ENCODE measurements at regions not wholly inside any gene's neighbourhood (a gene's known extent, or its start where the extent isn't known, plus 50 kb on each side); places are given as distances from the start of the nearest gene placed in this dataset.

GRCh38 chr9:96087669-96088299 lies 212.3 kb downstream of the ERCC6L2 start:
- DNase-seq (ENCODE audit: low read depth in 6 of 9, low spot score in 9 of 9) = no peak
- 56% methylated on average over 10 of the region's 10 CpGs for WGBS
- Histone ChIP-seq H3K27ac (ENCODE audit: low read depth in 1 of 2, low read length in 1 of 2) (no peak overlapping the region), H3K4me1 (ENCODE audit: control insufficient read depth in 2 of 2, insufficient read depth in 2 of 2, low read length in 2 of 2) (no peaks in the 10 kb centered on the region), H3K36me3 (ENCODE audit: control insufficient read depth in 2 of 2, insufficient read depth in 2 of 2, low read length in 1 of 2) (no peaks in the 10 kb centered on the region), H3K4me3 (ENCODE audit: low read length in 2 of 2) (no peak overlapping the region), H3K9me3 (ENCODE audit: control insufficient read depth in 2 of 2, insufficient read depth in 1 of 2, low read length in 1 of 2) (no peaks in the 10 kb centered on the region), H3K27me3 (ENCODE audit: control insufficient read depth in 2 of 2, insufficient read depth in 1 of 2, low read length in 1 of 2) (peaks cover 2 to 20% of the 10 kb centered on the region in 2 donors)

GRCh38 chr9:96086936-96087571 lies 211.6 kb downstream of the ERCC6L2 start:
- Histone ChIP-seq H3K4me1 (ENCODE audit: control insufficient read depth in 2 of 2, insufficient read depth in 2 of 2, low read length in 2 of 2) (no peaks in the 10 kb centered on the region), H3K36me3 (ENCODE audit: control insufficient read depth in 2 of 2, insufficient read depth in 2 of 2, low read length in 1 of 2) (no peaks in the 10 kb centered on the region), H3K27ac (ENCODE audit: low read depth in 1 of 2, low read length in 1 of 2) (no peak overlapping the region), H3K9me3 (ENCODE audit: control insufficient read depth in 2 of 2, insufficient read depth in 1 of 2, low read length in 1 of 2) (no peaks in the 10 kb centered on the region), H3K4me3 (ENCODE audit: low read length in 2 of 2) (no peak overlapping the region), H3K27me3 (ENCODE audit: control insufficient read depth in 2 of 2, insufficient read depth in 1 of 2, low read length in 1 of 2) (peaks cover 2 to 20% of the 10 kb centered on the region in 2 donors)
- DNase-seq (ENCODE audit: low read depth in 6 of 9, low spot score in 9 of 9) = no peak
- 80% methylated on average over 16 of the region's 16 CpGs for WGBS

GRCh38 chr9:96085491-96086143 lies 210.1 kb downstream of the ERCC6L2 start:
- DNase-seq (ENCODE audit: low read depth in 6 of 9, low spot score in 9 of 9) = no peak
- H3K4me3 ChIP-seq (ENCODE audit: low read length in 2 of 2) = no peak overlapping the region
- no peaks in the 10 kb centered on the region for H3K4me1 ChIP-seq (ENCODE audit: control insufficient read depth in 2 of 2, insufficient read depth in 2 of 2, low read length in 2 of 2)
- WGBS = 94% methylated on average over 17 of the region's 17 CpGs
- H3K9me3 ChIP-seq (ENCODE audit: control insufficient read depth in 2 of 2, insufficient read depth in 1 of 2, low read length in 1 of 2) = no peaks in the 10 kb centered on the region
- no peaks in the 10 kb centered on the region for H3K36me3 ChIP-seq (ENCODE audit: control insufficient read depth in 2 of 2, insufficient read depth in 2 of 2, low read length in 1 of 2)
- H3K27me3 ChIP-seq (ENCODE audit: control insufficient read depth in 2 of 2, insufficient read depth in 1 of 2, low read length in 1 of 2) = peaks cover 2 to 20% of the 10 kb centered on the region in 2 donors
- no peak overlapping the region for H3K27ac ChIP-seq (ENCODE audit: low read depth in 1 of 2, low read length in 1 of 2)

DNA sequence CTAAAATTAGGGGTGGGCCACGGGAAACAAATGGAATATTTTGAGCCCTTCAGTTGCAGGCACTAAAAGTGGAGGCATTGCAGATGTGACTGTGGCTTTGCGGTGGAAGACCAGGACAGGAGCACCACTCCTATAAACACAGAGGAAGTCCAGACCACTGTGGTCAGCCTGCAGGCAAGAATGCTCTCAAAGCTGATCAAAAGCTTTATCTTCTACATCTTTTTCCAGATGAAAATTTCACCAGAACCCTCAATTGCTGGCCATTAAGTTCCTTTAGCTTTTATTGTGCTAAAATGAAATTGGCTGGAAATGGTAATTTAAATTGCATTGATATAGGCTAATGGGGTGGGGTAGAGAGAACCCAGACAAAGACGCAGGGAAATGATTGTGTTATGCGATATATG lies 208.8 kb downstream of the ERCC6L2 start:
- Histone ChIP-seq H3K9me3 (ENCODE audit: control insufficient read depth in 2 of 2, insufficient read depth in 1 of 2, low read length in 1 of 2) (no peaks in the 10 kb centered on the region), H3K27me3 (ENCODE audit: control insufficient read depth in 2 of 2, insufficient read depth in 1 of 2, low read length in 1 of 2) (peaks cover 2 to 20% of the 10 kb centered on the region in 2 donors), H3K4me1 (ENCODE audit: control insufficient read depth in 2 of 2, insufficient read depth in 2 of 2, low read length in 2 of 2) (no peaks in the 10 kb centered on the region), H3K36me3 (ENCODE audit: control insufficient read depth in 2 of 2, insufficient read depth in 2 of 2, low read length in 1 of 2) (no peaks in the 10 kb centered on the region), H3K4me3 (ENCODE audit: low read length in 2 of 2) (no peak overlapping the region), H3K27ac (ENCODE audit: low read depth in 1 of 2, low read length in 1 of 2) (no peak overlapping the region)
- DNase-seq (ENCODE audit: low read depth in 6 of 9, low spot score in 9 of 9) = no peak
- 70% methylated on average over 4 of the region's 4 CpGs for WGBS

- H3K4me1 ChIP-seq (ENCODE audit: control insufficient read depth in 2 of 2, insufficient read depth in 2 of 2, low read length in 2 of 2) = no peaks in the 10 kb centered on the region
- H3K4me3 ChIP-seq (ENCODE audit: low read length in 2 of 2) = no peak overlapping the region
- 96% methylated on average over 15 of the region's 15 CpGs for WGBS
- H3K27me3 ChIP-seq (ENCODE audit: control insufficient read depth in 2 of 2, insufficient read depth in 1 of 2, low read length in 1 of 2) = peaks cover 0 to 17% of the 10 kb centered on the region in 2 donors
- H3K9me3 ChIP-seq (ENCODE audit: control insufficient read depth in 2 of 2, insufficient read depth in 1 of 2, low read length in 1 of 2) = no peaks in the 10 kb centered on the region
- no peak for DNase-seq (ENCODE audit: low read depth in 6 of 9, low spot score in 9 of 9)
- no peaks in the 10 kb centered on the region for H3K36me3 ChIP-seq (ENCODE audit: control insufficient read depth in 2 of 2, insufficient read depth in 2 of 2, low read length in 1 of 2)
- H3K27ac ChIP-seq (ENCODE audit: low read depth in 1 of 2, low read length in 1 of 2) = no peak overlapping the region
Measured at GRCh38 chr9:96082516-96083232, 207.2 kb downstream of the ERCC6L2 start.

GRCh38 chr9:96080364-96080763 lies 204.9 kb downstream of the ERCC6L2 start:
- no peaks in the 10 kb centered on the region for H3K4me1 ChIP-seq (ENCODE audit: control insufficient read depth in 2 of 2, insufficient read depth in 2 of 2, low read length in 2 of 2)
- no peak for DNase-seq (ENCODE audit: low read depth in 6 of 9, low spot score in 9 of 9)
- no peak overlapping the region for H3K4me3 ChIP-seq (ENCODE audit: low read length in 2 of 2)
- H3K27ac ChIP-seq (ENCODE audit: low read depth in 1 of 2, low read length in 1 of 2) = no peak overlapping the region
- H3K36me3 ChIP-seq (ENCODE audit: control insufficient read depth in 2 of 2, insufficient read depth in 2 of 2, low read length in 1 of 2) = no peaks in the 10 kb centered on the region
- 90% methylated on average over 8 of the region's 8 CpGs for WGBS
- H3K27me3 ChIP-seq (ENCODE audit: control insufficient read depth in 2 of 2, insufficient read depth in 1 of 2, low read length in 1 of 2) = peaks cover 0 to 3% of the 10 kb centered on the region in 2 donors
- no peaks in the 10 kb centered on the region for H3K9me3 ChIP-seq (ENCODE audit: control insufficient read depth in 2 of 2, insufficient read depth in 1 of 2, low read length in 1 of 2)

DNA sequence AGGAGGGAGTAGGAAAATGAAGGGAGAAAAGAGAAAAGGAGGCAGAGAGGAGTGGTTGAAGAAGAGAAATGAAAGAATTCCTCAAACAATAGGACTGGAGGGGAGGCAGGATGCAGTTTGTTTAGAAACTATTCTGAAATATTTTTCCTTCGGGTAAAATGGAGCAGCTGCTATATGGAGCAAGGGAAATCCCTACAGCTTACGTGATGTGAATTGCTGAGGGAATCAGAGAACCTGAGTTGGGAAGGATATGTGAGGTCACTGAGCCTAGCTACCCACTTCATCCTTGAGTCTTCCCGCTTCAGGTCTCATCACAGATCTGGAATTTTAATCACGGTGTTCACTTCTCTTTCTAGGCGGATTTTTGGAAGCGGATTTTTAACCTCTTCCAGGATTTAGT lies 204.3 kb downstream of the ERCC6L2 start:
- DNase-seq (ENCODE audit: low read depth in 6 of 9, low spot score in 9 of 9) = no peak
- no peaks in the 10 kb centered on the region for H3K9me3 ChIP-seq (ENCODE audit: control insufficient read depth in 2 of 2, insufficient read depth in 1 of 2, low read length in 1 of 2)
- no peak overlapping the region for H3K4me3 ChIP-seq (ENCODE audit: low read length in 2 of 2)
- no peaks in the 10 kb centered on the region for H3K4me1 ChIP-seq (ENCODE audit: control insufficient read depth in 2 of 2, insufficient read depth in 2 of 2, low read length in 2 of 2)
- peaks cover 0 to 2% of the 10 kb centered on the region in 2 donors for H3K27me3 ChIP-seq (ENCODE audit: control insufficient read depth in 2 of 2, insufficient read depth in 1 of 2, low read length in 1 of 2)
- no peaks in the 10 kb centered on the region for H3K36me3 ChIP-seq (ENCODE audit: control insufficient read depth in 2 of 2, insufficient read depth in 2 of 2, low read length in 1 of 2)
- H3K27ac ChIP-seq (ENCODE audit: low read depth in 1 of 2, low read length in 1 of 2) = no peak overlapping the region
- 89% methylated on average over 6 of the region's 6 CpGs for WGBS

DNA sequence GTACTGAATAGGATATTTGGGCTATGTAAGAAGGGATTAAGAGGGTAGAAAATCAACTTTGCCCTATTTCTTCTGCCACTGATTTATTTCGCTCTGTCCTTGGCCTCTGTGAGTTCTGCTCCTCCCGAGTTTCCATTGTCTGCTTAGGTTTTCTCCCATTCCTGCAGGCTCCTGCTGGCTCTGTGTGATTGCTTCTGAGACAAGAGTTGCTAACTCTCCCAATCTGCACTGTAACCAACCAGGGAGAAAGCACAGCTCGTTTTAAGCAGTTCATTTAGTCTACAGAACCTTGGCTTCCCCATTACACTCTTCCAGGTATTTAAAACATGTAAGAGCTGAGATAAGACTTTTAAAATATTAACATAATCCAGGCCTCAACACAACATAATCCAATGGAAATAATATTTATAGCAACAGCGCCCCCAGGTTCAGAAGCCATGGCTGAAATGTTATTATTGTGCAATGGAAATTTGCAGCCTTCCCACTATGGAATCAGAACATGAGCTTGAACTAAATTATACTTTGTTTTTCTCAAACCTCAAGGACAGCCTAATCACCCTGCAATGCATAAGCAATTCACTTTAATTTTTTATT lies 203.5 kb downstream of the ERCC6L2 start:
- H3K27me3 ChIP-seq (ENCODE audit: control insufficient read depth in 2 of 2, insufficient read depth in 1 of 2, low read length in 1 of 2) = peaks cover 0 to 2% of the 10 kb centered on the region in 2 donors
- DNase-seq (ENCODE audit: low read depth in 6 of 9, low spot score in 9 of 9) = no peak
- no peaks in the 10 kb centered on the region for H3K36me3 ChIP-seq (ENCODE audit: control insufficient read depth in 2 of 2, insufficient read depth in 2 of 2, low read length in 1 of 2)
- no peaks in the 10 kb centered on the region for H3K9me3 ChIP-seq (ENCODE audit: control insufficient read depth in 2 of 2, insufficient read depth in 1 of 2, low read length in 1 of 2)
- no peak overlapping the region for H3K4me3 ChIP-seq (ENCODE audit: low read length in 2 of 2)
- 84% methylated on average over 4 of the region's 4 CpGs for WGBS
- no peak overlapping the region for H3K27ac ChIP-seq (ENCODE audit: low read depth in 1 of 2, low read length in 1 of 2)
- H3K4me1 ChIP-seq (ENCODE audit: control insufficient read depth in 2 of 2, insufficient read depth in 2 of 2, low read length in 2 of 2) = no peaks in the 10 kb centered on the region

Measured in thymus (tissue), 11 donors.